ENCODE measurements at regions not wholly inside any gene's neighbourhood (a gene's known extent, or its start where the extent isn't known, plus 50 kb on each side); places are given as distances from the start of the nearest gene placed in this dataset.

DNA sequence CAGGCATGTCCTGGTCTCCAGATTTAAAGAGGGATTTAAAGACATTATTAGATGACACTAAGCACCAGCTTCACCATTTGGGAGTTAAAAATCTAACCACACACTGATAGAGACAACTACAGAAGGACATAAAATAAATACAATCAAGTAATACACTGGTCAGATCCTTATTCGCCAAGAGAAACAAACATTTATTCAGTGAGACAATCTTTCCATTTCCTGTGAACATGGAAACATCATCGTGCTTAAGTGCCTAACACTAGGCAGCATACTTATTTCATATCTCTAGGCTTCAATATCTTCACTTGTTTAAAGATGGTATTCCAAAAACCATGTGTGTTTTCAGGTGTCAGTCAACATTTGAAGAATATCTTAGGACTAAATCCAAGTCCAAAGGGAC, 103.6 kb downstream of the AREG start:
- Histone ChIP-seq H3K4me1 (no peaks in the 10 kb centered on the region), H3K36me3 (no peaks in the 10 kb centered on the region), H3K27me3 (no peaks in the 10 kb centered on the region), H3K4me3 (ENCODE audit: low read depth, low read length) (no peak overlapping the region), H3K9me3 (no peaks in the 10 kb centered on the region)
- no peak for TF ChIP-seq CTCF (IDR thresholded peaks at IDR 0.05; ENCODE audit: low read depth, low read length)
- no peak for DNase-seq

GRCh38 chr4:74549936-74550335, 105.0 kb downstream of the AREG start:
- H3K36me3 ChIP-seq, result no peaks in the 10 kb centered on the region
- no peaks in the 10 kb centered on the region for H3K27me3 ChIP-seq
- TF ChIP-seq CTCF (IDR thresholded peaks at IDR 0.05; ENCODE audit: low read depth, low read length), result no peak
- H3K4me3 ChIP-seq (ENCODE audit: low read depth, low read length), result no peak overlapping the region
- no peaks in the 10 kb centered on the region for H3K9me3 ChIP-seq
- no peak for DNase-seq
- no peaks in the 10 kb centered on the region for H3K4me1 ChIP-seq

- H3K4me3 ChIP-seq (ENCODE audit: low read depth, low read length), result no peak overlapping the region
- TF ChIP-seq CTCF (IDR thresholded peaks at IDR 0.05; ENCODE audit: low read depth, low read length), result no peak
- H3K36me3 ChIP-seq, result no peaks in the 10 kb centered on the region
- no peaks in the 10 kb centered on the region for H3K27me3 ChIP-seq
- no peaks in the 10 kb centered on the region for H3K9me3 ChIP-seq
- DNase-seq, result no peak
- no peaks in the 10 kb centered on the region for H3K4me1 ChIP-seq
Observed at GRCh38 chr4:74555231-74555630, 110.3 kb downstream of the AREG start.

- Histone ChIP-seq H3K4me1 (no peaks in the 10 kb centered on the region), H3K27me3 (no peaks in the 10 kb centered on the region), H3K36me3 (no peaks in the 10 kb centered on the region), H3K4me3 (ENCODE audit: low read depth, low read length) (no peak overlapping the region), H3K9me3 (no peaks in the 10 kb centered on the region)
- no peak for DNase-seq
- TF ChIP-seq CTCF (IDR thresholded peaks at IDR 0.05; ENCODE audit: low read depth, low read length), result no peak
Observed at GRCh38 chr4:74555843-74556242, 110.9 kb downstream of the AREG start.

DNA sequence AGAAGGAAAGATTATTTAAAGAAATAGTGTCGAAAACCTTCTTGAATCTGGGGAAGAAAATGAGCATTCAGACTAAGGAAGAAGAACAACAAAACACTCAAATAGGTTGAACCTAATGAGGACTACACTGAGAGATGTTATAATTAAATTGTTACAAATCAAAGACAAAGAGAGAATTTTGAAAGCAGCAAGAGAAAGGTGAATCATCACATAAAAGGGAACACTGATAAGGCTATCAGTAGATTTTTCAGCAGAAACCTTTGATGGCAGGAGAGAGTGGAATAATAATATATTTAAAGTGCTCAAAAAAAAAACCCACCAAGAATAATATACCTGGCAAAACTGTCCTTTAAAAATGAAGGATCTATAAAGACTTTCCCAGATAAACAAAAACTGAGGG, 114.9 kb downstream of the AREG start:
- no peak for DNase-seq

DNA sequence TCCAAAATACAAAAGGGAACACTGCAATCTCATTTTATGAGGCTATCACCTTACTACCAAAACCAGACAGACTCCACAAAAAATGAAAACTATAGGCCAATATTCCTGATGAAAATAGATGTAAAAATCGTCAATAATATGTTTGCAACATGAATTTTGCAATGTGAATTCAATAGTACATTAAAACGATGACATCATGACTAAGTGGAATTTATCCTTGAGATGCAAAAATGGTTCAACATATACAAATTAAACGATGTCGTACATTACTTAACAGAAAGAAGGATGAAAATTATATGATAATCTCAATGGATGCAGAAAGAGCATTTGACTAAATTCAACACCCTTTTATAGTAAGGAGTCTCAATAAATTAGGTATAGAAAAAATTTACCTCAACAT, 123.0 kb downstream of the AREG start:
- H3K9me3 ChIP-seq, result no peaks in the 10 kb centered on the region
- no peak for DNase-seq
- no peak for TF ChIP-seq CTCF (IDR thresholded peaks at IDR 0.05; ENCODE audit: low read depth, low read length)
- H3K4me3 ChIP-seq (ENCODE audit: low read depth, low read length), result no peak overlapping the region
- no peaks in the 10 kb centered on the region for H3K4me1 ChIP-seq
- no peaks in the 10 kb centered on the region for H3K27me3 ChIP-seq
- H3K36me3 ChIP-seq, result no peaks in the 10 kb centered on the region

More for the DNA sequence above, 114.9 kb downstream of the AREG start:
- Histone ChIP-seq H3K4me3 (ENCODE audit: low read depth, low read length) (no peak overlapping the region), H3K4me1 (no peaks in the 10 kb centered on the region), H3K27me3 (no peaks in the 10 kb centered on the region), H3K9me3 (no peaks in the 10 kb centered on the region), H3K36me3 (no peaks in the 10 kb centered on the region)
- TF ChIP-seq CTCF (IDR thresholded peaks at IDR 0.05; ENCODE audit: low read depth, low read length), result no peak
